ENCODE measurements at regions not wholly inside any gene's neighbourhood (a gene's known extent, or its start where the extent isn't known, plus 50 kb on each side); places are given as distances from the start of the nearest gene placed in this dataset.

DNA sequence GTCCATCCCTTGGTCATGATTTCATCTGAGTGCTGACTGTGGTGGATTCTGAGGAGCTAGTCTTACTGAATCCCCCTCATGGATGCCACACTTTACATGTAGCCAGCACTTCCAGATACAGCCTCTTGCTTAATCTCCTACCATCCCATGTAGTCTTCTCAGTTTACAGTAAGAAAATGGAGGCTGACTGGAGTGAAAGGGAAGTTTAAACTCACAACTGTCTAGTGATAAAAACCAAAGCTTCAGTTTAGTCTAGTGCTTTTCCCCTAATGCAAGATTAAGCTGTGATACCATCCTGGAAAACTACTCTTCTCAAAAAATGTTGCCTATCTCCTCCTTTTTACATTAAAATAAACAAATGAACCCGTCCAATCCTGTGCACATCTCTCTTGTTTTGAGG lies 146.8 kb upstream of the HES1 start:
- Histone ChIP-seq H2AFZ (no peak overlapping the region), H3F3A (replicated peaks; ENCODE audit: low read depth) (no peaks in the 10 kb centered on the region), H3K36me3 (ENCODE audit: insufficient read depth) (no peaks in the 10 kb centered on the region), H3K4me2 (no peak overlapping the region), H3K27me3 (ENCODE audit: insufficient read depth) (no peaks in the 10 kb centered on the region), H4K20me1 (replicated peaks; ENCODE audit: insufficient read depth) (no peaks in the 10 kb centered on the region), H3K9me2 (ENCODE audit: insufficient read depth) (no peaks in the 10 kb centered on the region), H3K4me3 (no peak overlapping the region), H3K27ac (ENCODE audit: low read depth) (no peak overlapping the region), H3K79me2 (replicated peaks; ENCODE audit: insufficient read depth) (no peaks in the 10 kb centered on the region), H3K4me1 (ENCODE audit: insufficient read depth) (no peaks in the 10 kb centered on the region)
- Mint-ChIP-seq H3K4me3 (no peak overlapping the region), H3K36me3 (ENCODE audit: low read depth) (no peaks in the 10 kb centered on the region), H3K27ac (no peak overlapping the region), H3K9me3 (peaks cover 3% of the 10 kb centered on the region; the same call in 1 of the 3 replicates), H3K27me3 (ENCODE audit: insufficient read depth, low read depth, poor library complexity) (peaks cover 7% of the 10 kb centered on the region), H3K4me1 (peaks cover 17% of the 10 kb centered on the region)
- TF ChIP-seq EZH2phosphoT487 (IDR thresholded peaks at IDR 0.05; ENCODE audit: unreplicated experiment): no peak
- no peak for TF ChIP-seq ZNF114 (CRISPR knock-in tag; IDR thresholded peaks at IDR 0.05)
- TF ChIP-seq STAT1 (IDR thresholded peaks at IDR 0.05; ENCODE audit: unreplicated experiment): no peak
- TF ChIP-seq CREB1 (CRISPR knock-in tag; IDR thresholded peaks at IDR 0.05; ENCODE audit: low read depth): no peak
- no peak for TF ChIP-seq EZH2 (IDR thresholded peaks at IDR 0.05; ENCODE audit: low read depth, unreplicated experiment)
- no peak for TF ChIP-seq JUNB (IDR thresholded peaks at IDR 0.05; ENCODE audit: unreplicated experiment)
- TF ChIP-seq REST (IDR thresholded peaks at IDR 0.05; ENCODE audit: unreplicated experiment): no peak
- no peak for TF ChIP-seq NANOG (IDR thresholded peaks at IDR 0.05; ENCODE audit: borderline replicate concordance)
- TF ChIP-seq, protein P1, sequence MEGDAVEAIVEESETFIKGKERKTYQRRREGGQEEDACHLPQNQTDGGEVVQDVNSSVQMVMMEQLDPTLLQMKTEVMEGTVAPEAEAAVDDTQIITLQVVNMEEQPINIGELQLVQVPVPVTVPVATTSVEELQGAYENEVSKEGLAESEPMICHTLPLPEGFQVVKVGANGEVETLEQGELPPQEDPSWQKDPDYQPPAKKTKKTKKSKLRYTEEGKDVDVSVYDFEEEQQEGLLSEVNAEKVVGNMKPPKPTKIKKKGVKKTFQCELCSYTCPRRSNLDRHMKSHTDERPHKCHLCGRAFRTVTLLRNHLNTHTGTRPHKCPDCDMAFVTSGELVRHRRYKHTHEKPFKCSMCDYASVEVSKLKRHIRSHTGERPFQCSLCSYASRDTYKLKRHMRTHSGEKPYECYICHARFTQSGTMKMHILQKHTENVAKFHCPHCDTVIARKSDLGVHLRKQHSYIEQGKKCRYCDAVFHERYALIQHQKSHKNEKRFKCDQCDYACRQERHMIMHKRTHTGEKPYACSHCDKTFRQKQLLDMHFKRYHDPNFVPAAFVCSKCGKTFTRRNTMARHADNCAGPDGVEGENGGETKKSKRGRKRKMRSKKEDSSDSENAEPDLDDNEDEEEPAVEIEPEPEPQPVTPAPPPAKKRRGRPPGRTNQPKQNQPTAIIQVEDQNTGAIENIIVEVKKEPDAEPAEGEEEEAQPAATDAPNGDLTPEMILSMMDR (conservative IDR thresholded peaks at IDR 0.05; ENCODE audit: low read depth in 2 of 2): no peak
- TF ChIP-seq POLR2AphosphoS5 (IDR thresholded peaks at IDR 0.05; ENCODE audit: low read depth): no peak
- TF ChIP-seq ZNF462 (CRISPR knock-in tag; IDR thresholded peaks at IDR 0.05): no peak
- TF ChIP-seq ETS1 (IDR thresholded peaks at IDR 0.05): no peak
- no peak for TF ChIP-seq ZNF331 (CRISPR knock-in tag; IDR thresholded peaks at IDR 0.05; ENCODE audit: low read depth)
- ATAC-seq: no peak
- no peak for DNase-seq (ENCODE audit: low spot score)
